Fibroblast of peridontal ligament (primary cell): ENCODE measurements at regions not wholly inside any gene's neighbourhood (a gene's known extent, or its start where the extent isn't known, plus 50 kb on each side); places are given as distances from the start of the nearest gene placed in this dataset.

Source experiments
- DNase-seq: peaks from one replicate; pipeline ENCODE4 v3.0.0-alpha.2; 2010; ENCODE audit errors: extremely low read depth

DNA sequence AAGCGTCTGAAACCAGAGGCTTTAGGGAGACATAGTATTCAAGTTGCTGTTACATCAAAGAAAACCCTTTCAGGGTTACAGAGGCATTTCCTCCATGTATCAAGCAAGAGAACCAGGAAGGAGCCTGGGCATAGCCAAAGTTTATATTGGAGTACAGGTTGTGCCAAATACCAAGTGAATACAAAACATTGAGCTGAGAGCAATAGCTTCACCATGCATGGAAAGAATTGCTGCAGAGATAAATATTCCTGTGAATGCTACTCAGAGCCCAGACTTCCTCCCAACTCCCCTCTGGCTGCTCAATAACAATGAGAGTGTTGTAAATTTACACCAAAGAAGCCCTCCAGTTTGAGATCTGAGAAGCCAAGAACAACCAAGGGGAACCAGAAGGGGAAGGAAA lies 618.9 kb downstream of the DHX35 start:
- DNase-seq, result no peak

DNA sequence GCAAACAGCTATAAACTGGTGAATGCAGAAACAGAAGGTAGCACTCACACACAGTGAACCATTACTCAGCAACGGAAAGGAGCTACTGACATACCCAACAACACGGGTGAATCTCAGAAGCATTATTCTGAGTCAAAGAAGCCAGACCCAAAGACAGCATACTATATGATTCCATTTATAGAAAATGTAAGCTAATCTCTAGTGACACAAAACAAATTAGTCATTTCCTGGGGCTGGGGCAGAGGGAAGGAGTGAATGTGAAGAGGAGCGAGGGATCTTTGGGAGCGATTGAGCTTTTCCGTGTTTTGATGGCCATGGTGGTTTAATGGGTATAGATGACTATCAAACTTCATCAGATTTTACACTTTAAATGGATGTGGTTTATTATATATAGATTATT lies 614.6 kb downstream of the DHX35 start:
- DNase-seq, result no peak

DNA sequence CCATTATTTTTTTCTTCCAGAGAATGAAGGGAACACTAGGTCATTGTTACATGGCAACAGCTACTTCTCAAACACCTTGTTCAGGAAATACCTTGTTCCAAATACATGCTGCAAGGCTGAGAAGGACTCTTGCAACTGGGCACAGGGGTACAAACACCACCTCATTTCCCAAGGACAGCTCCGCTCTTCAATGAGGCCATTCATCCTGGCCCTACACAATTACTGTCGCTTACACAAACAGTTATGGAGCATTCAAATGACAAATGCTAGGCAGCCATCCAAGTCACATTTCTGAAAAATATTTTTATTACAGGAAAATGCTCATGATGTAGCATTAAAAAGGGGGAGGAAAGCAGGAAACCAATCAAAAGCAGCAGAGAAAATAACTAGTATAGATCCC lies 611.9 kb downstream of the DHX35 start:
- no peak for DNase-seq

DNA sequence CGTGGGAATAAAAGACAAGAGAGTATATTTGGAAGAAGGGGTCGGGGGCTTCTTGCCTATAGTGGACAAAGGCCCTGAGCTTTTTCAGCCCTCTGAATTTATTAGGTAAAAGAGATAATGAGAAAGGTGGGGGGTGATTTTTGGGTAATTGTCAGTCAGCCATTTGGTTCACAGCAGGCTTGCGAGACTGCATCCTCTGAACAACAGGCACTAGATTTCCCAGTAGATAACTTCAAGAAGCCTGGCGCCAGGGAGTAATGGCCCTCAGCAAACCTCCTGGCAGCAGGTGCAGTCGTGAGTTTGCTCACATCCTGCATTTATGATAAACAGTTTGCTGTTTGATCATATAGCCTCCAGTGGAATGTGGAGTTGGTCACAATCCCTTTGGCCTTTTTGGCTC lies 609.0 kb downstream of the DHX35 start:
- no peak for DNase-seq

DNA sequence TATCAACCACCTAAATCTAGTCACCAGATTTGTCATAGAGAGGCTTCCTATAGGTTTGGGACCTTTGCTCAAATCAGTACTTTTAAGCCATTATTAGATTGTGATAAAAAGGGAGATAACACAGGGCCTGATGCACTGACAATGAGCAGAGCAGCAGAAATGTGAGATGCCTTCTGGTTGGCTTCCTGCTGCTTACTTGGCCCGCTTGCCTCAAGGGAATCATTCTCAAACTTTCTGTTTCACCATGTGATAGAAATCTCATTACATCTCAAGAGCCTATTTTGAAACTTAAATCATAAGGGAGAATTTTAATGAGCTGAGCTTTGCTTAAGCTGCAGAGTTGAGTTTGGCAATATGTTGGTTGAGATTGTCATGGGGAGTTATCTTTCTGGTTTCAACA lies 606.0 kb downstream of the DHX35 start:
- no peak for DNase-seq

DNA sequence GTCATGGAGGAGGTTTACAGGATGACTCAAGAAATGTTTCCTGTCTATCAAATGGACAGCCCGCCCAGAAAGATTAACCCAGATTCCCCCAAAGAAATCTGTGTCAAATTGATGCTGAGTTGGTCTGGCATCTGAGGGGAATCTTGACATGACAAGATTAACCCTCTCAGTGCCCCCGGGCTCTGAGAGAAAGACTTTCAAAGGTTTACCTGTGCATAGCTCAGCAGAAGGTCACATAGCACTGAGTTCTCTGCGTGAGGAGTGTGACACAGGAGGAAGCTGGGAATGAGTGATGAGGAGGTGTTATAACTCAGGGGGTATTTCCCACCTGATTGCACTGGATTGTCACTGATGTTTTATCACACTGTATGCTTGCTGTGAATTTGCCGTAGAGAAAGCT lies 601.2 kb downstream of the DHX35 start:
- DNase-seq, result no peak

DNA sequence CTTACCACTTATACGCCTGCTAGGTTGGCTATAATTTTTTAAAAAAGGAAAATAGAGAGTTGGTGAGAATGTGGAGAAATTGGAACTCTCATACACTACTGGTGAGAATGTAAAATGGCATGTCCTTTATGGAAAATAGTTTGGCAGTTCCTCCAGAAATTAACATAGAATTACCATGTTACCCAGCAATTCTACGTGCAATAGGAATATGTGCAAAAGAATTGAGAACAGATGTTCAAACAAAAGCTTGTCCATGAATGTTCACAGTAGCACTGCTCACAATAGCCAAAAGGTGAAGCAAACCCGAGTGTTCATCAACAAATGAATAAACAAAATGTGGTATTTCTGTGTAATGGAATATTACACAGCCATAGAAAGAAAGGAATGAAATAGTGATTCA lies 592.2 kb downstream of the DHX35 start:
- DNase-seq, result no peak

DNA sequence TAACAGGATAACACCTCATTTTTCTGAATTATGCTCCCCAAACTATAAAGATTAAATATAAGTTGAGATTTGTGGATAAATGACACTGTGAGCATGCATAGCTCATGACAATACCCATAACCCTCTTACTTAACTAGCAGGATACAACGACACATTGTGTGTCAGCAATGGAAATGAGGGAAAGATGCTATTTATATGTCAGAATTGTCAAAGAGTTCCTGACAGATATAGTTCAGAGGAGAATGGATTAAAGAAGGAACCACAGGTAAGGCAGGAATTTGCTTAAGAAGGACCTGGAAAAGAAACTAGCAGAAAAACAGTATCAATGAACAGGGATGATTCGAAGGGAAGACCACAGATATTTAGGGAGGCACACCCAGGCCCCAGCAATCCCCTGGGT lies 591.0 kb downstream of the DHX35 start:
- DNase-seq, result no peak

DNA sequence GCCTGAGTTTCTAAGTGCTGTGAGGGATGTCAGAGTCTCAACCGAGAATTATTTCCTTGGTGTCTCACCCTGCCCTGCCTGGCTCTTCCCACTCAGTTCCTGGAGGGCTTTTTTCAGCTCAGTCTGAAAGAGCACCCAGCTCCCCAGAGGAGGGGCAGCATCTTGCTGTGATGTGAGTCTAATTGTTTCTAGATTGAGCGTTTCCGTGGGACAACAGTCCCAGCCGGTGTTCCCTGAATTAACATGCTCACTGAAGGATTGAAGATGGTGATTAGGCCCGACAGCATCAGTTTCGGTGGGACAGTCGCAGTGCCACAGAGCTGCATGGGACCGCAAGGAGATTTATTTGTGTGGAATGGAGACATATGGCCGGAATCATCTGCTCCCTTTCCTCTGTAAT lies 587.6 kb downstream of the DHX35 start:
- no peak for DNase-seq

DNA sequence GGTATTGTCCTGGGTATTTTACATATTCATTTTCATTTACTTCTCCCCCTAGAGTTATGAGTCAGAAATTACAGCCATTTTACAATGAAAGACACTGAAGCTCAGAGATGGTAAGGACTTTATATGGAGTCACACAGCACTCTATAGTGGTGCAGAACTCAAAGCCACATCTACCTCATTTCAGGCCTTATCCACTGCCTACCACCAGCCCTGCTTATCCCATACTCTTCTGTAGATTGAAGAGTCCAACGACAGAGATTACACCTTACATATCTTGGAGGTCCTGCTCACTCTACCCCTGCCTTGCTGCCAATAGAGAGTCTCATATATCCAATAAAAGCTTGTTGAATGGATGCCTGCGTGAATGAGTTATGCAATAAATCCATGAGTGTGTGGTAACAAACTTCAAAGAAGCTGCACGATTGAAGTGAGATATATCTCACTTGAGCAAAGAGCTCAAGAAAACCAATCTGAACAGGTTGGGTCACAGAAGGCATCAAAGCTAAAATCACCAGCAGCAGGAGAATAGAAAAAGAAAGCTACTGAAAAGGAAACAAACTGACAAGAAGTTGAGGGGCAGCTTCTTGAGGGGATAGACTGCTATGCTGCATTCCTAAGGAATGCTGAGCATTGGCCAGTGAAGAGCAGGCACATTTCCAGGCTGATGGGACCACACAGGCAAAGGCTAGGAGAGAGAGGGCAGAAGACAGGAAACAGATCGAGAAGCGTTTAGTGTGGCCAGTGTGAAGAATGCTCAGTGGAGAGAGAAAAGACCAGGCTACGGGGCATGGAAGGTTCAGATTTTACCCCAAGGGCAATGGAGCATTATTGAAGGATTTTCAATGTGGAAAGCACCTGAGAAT lies 585.6 kb downstream of the DHX35 start:
- no peak for DNase-seq

DNA sequence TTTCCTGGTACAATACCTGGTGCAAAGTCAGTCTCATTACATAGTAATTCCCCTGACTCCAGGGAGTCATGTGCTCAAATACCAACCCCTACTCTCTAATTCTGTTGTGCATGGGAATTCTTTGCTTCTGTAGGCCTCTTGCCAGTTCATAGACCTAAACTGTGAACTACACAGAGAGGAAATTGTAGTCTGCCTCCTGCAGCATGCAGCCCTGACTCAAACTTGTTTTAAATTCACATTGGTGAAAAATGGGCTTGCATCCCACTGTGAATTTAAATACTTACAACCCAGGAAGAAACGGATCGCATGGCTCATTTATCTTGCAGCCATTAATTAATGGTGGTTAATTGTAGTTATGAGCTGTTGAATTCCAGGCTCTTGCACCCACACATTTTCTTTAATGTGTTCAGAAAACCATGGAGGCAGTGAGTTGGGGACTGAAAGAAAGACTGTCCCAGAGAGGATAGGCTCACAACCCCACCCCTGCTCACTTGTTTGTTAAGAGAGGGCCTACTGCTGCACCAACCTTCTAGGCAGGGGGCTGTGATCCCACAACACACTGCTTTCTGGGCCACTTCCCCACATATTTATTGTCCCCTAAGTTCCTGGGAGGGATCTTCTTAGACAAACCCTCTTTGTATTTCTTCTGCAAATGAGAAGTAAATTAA lies 579.1 kb downstream of the DHX35 start:
- DNase-seq, result no peak

DNA sequence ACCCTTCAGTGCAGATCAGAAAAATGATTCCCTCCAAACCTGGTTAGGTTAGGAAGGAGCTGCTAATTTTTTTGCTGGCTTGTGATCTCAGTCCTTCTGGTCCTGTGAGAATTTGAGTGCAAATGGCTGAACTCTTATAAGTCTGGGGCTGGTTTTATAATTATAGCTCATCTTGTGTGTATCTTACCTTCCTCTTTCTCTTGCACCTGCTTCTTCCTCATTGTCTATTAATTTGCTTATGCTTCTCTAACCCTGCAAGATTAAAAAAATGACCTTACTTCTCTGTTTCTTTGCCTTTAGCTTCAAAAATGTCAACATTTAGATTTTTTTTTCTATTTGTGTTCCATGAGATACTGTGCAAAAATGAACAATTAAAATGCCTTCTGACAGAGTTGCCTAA lies 576.2 kb downstream of the DHX35 start:
- no peak for DNase-seq

DNA sequence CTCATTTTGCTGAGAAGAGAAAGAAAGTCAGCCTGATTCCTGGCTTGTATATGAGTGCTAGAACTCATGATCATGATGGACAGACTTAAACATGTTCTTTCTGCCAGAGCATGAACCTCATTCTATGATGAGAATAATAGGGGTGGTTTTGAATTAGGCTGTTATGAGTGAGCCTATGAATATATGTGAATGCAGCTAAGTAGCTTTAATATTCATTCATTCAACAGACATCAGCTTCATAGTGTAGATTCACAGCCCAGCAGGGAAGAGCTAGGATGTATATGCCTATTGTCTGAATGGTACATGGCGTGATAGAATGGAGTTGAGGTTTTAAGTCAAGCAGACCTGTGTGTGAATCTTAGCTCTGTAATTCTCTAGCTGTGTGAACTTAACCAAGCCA lies 573.2 kb downstream of the DHX35 start:
- DNase-seq, result no peak

DNA sequence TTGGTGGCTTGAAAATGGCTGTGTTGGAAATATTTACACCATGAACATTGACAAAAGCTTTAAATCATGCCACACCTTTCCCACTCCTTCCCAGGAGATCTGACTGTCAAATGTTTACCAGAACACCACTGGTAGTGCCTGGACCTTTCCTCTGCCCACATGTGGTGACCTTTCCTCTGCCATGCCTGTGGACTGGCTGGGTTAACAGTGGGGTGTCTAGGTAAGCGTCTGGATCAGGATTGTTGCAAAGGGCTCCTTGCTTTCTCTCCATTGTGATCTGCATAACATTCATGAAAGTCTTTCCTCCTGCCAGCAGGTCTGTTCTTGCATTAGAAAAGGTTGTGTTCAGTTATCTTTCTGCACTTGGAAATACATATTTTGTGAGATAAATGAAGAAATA lies 572.7 kb downstream of the DHX35 start:
- no peak for DNase-seq

DNA sequence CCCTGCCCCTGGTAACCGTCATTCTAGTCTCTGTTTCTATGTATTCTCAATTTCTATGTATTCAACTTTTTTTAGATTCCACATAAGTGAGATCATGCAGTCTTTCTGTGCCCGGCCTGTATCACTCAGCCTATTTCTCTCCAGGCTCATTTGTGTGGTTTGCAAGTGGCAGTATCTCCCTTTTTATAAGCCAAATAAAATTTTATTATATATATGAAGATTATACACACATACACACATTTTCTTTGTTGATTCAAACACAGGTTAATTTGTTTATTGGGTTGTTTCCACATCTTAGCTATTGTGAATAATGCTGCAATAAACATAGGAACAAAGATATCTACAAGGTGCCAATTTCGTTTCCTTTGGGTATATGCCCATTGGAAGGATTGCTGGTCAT lies 571.7 kb downstream of the DHX35 start:
- no peak for DNase-seq

DNA sequence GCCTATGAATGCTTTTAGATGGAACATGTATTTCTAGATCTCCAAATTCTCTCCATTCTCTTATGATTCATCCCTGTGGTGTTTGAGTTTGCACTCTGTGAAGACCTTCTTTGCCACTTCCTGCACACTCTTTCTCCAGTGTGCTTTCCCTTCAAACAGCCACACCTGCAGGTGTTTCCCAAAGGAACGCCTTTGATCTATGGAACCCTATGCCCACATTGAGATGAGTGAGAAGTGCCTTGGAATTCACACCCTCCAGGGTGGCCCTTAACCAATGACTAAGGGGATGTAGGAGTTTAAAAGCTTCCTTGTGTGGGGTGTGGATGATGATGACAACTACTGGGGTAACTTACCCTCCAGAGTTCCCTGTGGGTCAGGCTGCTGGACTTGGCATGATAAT lies 570.1 kb downstream of the DHX35 start:
- DNase-seq, result no peak

DNA sequence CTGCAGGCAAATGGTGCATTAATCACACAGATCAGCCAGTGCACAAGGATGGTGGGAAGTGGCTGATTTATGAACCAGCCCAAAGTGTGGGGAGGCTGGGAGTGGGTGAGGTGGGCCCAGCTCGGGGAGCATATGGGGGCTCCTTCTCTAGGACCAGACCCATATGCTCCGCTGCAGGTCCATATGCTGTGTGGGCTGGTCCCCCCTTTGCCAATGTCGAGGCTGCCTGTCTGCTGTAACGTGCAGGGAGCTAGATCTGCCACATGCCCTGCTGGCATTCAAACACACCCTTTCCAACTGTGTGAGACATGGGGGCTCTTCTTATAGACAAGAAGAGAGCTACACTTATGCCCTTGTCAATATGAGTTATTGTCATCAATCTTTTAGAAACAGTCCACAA lies 566.3 kb downstream of the DHX35 start:
- no peak for DNase-seq

DNA sequence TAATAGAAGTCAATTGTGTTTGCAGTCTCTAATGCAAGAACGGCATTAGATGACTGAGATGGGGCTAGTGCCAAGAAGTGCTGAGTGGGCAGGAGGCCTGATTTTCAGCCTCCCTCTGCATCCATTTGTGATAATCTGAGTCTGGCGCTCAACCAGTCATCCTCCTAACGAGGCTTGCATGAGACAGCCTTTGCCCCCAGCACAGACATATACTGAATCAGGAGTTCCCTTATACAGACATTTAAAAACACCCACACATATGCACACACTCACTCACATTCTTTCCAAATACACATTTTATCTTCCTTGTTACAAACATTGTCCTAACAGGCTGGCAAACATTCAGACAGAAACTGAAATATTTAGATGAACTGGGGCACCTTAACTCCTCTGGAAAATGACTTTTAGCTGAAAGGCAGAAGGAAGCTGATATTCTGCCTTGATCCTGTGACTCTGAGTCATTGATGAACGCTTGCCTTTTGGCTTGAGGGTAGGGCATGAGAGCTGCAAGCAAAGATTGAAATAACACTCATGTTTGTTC lies 562.3 kb downstream of the DHX35 start:
- no peak for DNase-seq

DNA sequence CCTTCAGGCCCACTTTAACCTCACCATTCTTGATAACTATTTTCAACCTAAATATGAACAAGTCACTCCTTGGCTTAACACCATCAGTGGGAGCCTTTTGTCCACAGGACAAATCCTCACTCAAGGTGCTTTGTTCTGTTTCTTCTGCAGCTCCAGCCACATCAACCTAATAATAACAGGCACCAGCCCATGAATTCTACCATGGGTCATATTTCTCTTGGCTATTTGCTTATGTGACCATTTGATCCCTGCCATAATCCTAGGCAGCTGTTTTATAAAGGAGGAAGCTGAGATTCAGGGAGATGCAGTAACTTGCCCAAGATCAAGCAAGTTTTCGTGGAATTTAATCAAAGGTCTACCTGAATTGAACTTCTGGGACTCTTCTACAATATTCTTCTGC lies 561.3 kb downstream of the DHX35 start:
- no peak for DNase-seq

DNA sequence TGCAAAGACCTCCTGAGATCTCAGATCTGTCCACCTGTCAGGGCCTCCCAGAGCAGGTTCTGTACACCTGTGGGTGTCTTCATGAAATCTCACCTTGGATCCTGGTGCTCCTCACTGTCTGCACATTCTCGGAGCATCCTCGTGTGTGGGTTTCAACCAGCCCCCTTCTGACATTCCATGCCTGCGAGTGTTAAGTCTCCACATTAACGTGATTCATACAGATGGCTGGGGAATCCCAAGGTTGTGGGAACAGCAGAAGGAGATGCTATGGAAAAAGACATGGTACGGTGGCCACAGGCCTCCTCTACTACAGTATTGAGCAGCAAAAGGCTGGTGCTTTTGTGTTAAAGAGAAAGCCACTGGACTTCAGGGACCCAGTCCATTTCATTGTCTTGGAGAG lies 556.5 kb downstream of the DHX35 start:
- DNase-seq, result no peak

DNA sequence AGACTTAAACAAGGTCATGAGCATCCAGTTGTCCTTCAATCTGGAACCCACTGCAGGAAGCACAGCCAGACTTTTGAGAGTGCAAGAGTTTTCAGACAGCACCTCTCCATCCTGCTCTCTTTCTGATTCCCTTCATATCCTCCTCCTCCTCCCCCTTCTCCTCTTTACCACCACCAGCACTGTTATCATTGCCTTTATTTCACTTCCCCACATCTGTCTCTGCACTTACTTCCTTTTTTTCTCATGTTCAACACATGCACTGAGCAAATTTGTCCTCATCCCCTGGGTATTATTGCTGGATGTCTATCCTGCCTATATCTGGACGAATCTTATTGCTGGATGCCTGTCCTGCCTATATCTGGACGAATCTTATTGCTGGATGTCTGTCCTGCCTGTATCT lies 554.8 kb downstream of the DHX35 start:
- DNase-seq, result no peak

DNA sequence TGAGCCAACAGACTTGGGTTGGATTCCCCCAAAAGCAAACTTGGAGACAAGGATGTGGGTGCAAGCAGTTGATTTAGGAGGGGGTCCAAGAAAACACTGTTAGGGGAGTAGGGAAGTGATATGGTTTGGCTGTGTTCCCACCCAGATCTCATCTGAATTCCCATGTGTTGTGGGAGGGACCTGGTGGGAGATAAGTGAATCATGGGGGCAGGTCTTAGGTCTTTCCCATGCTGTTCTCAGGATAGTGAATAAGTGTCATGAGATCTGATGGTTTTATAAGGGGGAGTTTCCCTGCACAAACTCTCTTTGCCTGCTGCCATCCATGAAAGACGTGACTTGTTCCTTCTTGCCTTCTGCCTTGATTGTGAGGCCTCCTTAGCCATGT lies 542.6 kb downstream of the DHX35 start:
- no peak for DNase-seq
